HT-29 (cell line): ENCODE measurements at regions not wholly inside any gene's neighbourhood (a gene's known extent, or its start where the extent isn't known, plus 50 kb on each side); places are given as distances from the start of the nearest gene placed in this dataset. TPM values are rescaled to one million over a fixed set of nuclear protein-coding genes. Genes with fewer than 3 reads are reported as not detected.
A peak's percentile ranks its signal among the peaks of the same experiment; 100 is the strongest.

Experiments
- DNase-seq: peaks from one replicate; pipeline ENCODE4 v3.0.0-alpha.2; 2015; ENCODE audit warnings: low spot score
- small RNA-seq: library from RNA; depleted of rRNA; stranded (forward); fragments of <200 nt; gene quantifications from one replicate; pipeline ENCODE3, GENCODE V24; 2014

GRCh38 chr10:85542152-85542551 lies 824.4 kb downstream of the GRID1 start:
- DNase-seq, result no peak

- no peak for DNase-seq
Measured at GRCh38 chr10:85542936-85543730, 823.5 kb downstream of the GRID1 start.

DNA sequence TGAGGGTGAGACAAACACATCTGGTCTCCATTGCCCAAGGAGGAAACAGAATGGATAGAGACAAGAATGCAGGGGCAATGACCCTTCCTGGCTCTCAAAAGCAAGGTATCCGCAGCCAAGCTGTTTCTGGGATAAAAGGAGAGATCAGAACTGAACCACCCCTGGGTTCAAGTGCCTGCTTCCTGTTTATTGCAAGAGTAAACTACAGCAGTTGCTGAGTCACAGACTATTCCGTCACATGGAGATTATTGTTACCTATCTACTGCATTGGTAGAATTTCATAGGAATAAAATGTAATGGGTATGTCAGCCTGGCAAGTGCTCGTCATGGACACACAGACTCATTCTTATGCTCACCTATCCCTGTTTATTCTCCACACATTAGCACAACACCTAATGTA lies 821.6 kb downstream of the GRID1 start:
- DNase-seq, result no peak

DNA sequence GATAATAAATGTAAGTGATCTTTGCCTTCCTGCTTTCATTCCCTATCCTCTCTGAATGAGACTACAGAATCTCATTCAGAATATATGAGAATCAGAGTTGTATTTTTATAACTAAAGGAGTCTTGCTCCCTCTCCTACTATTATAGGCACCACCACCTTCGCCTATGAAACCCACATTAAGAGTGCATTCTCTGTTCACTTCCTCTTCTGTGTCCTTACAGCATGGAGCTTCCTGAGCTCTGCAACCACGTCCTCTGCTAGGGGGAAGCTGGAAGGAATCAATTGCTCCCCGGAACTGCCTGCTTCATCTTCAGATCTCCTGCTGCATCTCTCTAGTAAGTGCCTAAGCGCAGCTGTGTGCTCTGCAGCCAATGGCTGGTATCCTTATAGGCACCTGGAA lies 820.7 kb downstream of the GRID1 start:
- DNase-seq, result no peak

GRCh38 chr10:85547460-85548023 lies 819.1 kb downstream of the GRID1 start:
- DNase-seq, result no peak

DNA sequence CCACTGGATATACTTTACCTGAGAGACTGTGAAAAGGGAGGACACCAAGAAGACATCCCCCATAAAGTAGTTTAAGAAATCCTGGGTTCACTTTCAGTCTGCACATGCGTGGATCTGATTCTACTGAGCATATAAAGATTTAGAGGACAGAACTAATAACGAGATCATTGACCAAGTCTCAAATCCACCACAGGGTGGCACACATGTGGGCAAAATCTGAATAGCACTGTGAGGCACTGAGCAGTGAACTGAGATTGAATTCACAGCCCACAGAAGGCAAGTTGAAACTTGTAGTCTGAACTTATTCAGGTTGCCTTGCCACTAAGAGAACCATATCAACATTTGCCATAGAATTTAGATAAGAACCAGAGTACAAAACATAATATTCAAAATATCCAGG lies 818.6 kb downstream of the GRID1 start:
- DNase-seq, result peak; percentile 80

Small RNA genes lying in the stretch of these regions (small RNA-seq; reads per million reads assigned to genes)
- not detected for gene RNU6-325P
